ENCODE measurements at regions not wholly inside any gene's neighbourhood (a gene's known extent, or its start where the extent isn't known, plus 50 kb on each side); places are given as distances from the start of the nearest gene placed in this dataset.

DNA sequence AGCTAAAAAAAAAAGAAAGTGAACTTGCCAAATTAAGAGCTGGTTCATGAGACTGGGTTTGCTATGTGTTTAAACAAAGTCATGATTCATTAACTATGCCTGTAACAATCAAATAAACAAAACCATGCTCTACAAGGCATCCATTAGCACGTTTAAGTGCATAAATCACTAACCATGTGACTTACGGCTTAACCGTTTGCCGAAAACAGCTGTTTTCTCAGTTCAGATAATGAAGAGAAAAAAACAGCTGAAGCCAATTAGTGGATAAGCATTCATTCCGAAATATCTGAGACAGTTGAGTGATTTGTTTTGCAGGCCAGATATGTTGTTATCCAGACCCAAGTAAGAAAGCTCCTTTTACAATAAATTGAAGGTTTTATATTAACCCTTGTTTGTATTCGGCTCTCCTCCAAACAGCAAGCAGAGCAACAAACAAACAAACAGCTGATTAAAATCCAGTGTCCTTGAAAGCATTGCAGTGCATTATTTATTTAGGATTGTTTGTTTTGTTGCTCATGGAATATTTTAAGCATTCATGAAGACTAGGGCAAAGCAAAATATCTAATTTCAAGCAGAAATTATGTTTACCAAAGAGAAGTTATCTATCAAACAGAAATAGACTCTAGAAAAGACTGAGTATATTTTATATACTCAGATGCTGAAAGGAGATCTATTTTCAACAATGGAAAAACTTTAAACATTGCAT is 343.5 kb downstream of the RFPL4B start:
- TF ChIP-seq, protein P1, sequence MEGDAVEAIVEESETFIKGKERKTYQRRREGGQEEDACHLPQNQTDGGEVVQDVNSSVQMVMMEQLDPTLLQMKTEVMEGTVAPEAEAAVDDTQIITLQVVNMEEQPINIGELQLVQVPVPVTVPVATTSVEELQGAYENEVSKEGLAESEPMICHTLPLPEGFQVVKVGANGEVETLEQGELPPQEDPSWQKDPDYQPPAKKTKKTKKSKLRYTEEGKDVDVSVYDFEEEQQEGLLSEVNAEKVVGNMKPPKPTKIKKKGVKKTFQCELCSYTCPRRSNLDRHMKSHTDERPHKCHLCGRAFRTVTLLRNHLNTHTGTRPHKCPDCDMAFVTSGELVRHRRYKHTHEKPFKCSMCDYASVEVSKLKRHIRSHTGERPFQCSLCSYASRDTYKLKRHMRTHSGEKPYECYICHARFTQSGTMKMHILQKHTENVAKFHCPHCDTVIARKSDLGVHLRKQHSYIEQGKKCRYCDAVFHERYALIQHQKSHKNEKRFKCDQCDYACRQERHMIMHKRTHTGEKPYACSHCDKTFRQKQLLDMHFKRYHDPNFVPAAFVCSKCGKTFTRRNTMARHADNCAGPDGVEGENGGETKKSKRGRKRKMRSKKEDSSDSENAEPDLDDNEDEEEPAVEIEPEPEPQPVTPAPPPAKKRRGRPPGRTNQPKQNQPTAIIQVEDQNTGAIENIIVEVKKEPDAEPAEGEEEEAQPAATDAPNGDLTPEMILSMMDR (IDR thresholded peaks at IDR 0.05; ENCODE audit: control extremely low read depth, extremely low read depth, low read depth, missing control alignments) = no peak
- ChIA-PET POLR2A (no interaction called here), CTCF (interaction anchor here (1.4 to 1.7 kb wide), 2 partner anchors 9 to 26 kb away, joined by 3 to 5 read pairs; no protein-coding TSS in a partner anchor)
- DNase-seq (ENCODE audit: extremely low spot score) = no peak

DNA sequence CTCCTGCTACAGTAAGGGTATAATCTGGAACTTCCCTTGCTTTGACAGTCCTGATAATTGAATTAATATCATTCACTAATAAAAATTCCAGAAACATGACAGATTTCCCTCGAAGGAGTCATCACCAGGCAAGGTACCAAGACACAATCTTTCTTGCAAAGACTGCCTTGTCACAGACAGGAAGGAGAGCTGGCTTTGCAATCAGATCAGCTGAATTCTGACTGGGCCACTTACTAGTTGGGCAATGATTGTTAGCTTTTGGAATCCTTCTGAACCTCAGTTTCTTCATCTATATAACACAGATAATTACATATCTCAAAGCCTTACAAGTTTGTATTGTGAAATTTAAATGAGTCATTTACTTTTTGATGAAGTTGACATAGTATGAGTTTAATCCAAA is 344.2 kb downstream of the RFPL4B start:
- TF ChIP-seq, protein P1 (IDR thresholded peaks at IDR 0.05; ENCODE audit: control extremely low read depth, extremely low read depth, low read depth, missing control alignments) = no peak
- ChIA-PET POLR2A (no interaction called here), CTCF (interaction anchor here (1.4 to 1.7 kb wide), 2 partner anchors 10 to 25 kb away, joined by 3 to 5 read pairs; no protein-coding TSS in a partner anchor)
- no peak for DNase-seq (ENCODE audit: extremely low spot score)

DNA sequence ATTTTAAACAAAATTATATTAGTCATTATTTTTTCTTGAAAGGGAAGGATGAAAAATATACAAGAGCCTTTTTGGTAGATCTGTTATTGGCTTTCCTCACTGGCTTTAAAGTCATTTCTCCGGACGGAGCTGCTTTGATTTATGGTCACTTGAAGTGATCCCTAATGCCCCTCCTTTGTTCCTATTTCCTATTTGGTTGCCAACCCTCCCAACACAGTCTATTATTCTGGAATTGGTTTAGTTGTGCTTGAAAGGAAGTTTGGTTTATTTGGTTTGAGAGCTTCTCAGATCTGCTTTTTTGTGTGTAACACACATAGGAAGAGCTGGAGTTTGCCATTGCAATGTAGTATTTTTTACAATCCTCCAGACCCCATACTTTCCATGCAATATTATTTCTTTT is 347.9 kb downstream of the RFPL4B start:
- POLR2A ChIA-PET = no interaction called here
- CTCF ChIA-PET = interaction anchor here (1.2 kb wide), 1 partner anchor 20 kb away, joined by 3 read pairs; no protein-coding TSS in a partner anchor
- DNase-seq (ENCODE audit: extremely low spot score) = no peak
- TF ChIP-seq, protein P1 (IDR thresholded peaks at IDR 0.05; ENCODE audit: control extremely low read depth, extremely low read depth, low read depth, missing control alignments) = no peak

DNA sequence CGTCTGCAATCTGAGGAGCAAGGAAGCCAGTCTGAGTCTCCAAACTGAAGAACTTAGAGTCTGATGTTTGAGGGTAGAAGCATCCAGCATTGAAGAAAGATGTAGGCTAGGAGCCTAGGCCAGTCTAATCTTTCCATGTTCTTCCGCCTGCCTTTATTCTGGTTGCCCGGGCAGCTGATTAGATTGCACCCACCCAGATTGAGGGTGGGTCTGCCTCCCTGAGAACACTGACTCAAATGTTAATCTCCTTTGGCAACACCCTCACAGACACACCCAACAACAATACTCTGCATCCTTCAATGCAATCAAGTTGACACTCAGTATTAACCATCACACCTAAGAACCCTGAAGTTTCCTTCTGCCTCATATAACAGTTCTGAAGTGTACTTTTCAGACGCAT is 350.1 kb downstream of the RFPL4B start:
- ChIA-PET CTCF (interaction anchor here (1.9 kb wide), 1 partner anchor 17 kb away, joined by 5 read pairs; no protein-coding TSS in a partner anchor), POLR2A (no interaction called here)
- TF ChIP-seq, protein P1 (IDR thresholded peaks at IDR 0.05; ENCODE audit: control extremely low read depth, extremely low read depth, low read depth, missing control alignments) = no peak
- no peak for DNase-seq (ENCODE audit: extremely low spot score)

DNA sequence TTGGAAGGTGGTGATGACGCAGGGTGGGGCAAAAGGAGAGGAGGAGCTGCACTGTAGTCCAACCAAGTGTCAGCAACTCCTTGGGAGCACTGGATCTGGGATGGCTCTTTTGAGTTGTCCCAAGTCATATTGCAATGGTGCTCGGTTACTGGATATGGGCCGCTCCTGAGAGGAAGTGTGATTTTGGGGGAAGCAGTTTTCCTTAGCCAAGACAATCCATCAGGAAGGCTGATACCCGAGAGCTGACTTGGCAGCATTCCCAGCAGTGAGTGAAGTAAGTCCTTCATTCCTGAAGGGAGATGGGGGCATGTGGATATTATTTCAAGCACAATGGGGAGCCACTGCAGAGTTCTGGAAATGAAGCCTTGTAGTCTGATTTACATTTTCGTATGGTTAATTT is 354.1 kb downstream of the RFPL4B start:
- DNase-seq (ENCODE audit: extremely low spot score) = no peak
- ChIA-PET POLR2A (no interaction called here), CTCF (interaction anchor here (1.0 kb wide), 1 partner anchor 10 kb away, joined by 3 read pairs; no protein-coding TSS in a partner anchor)
- TF ChIP-seq, protein P1 (IDR thresholded peaks at IDR 0.05; ENCODE audit: control extremely low read depth, extremely low read depth, low read depth, missing control alignments) = no peak

DNA sequence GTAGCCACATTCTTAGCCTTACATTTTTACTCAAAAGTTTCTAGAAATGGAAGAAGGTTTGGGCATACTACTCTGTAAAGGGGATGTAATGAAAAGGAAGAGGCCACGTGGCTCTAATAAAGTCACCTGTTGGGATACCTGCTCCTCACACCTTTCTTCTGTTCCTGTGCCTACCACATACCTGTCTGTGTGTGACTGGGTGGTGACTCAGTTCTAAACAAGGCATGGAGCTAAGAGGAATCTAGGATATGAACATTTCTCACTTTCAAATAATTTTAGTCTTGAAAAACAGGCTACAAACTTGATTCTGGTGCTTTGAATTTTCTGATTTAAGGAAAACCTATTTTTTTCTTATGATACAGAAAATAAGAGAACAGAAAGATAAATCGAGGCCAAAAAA is 363.6 kb downstream of the RFPL4B start:
- DNase-seq (ENCODE audit: extremely low spot score) = no peak
- TF ChIP-seq, protein P1 (IDR thresholded peaks at IDR 0.05; ENCODE audit: control extremely low read depth, extremely low read depth, low read depth, missing control alignments) = no peak
- ChIA-PET POLR2A (no interaction called here), CTCF (interaction anchor here (1.3 kb wide), 1 partner anchor 10 kb away, joined by 3 read pairs; no protein-coding TSS in a partner anchor)

Measured in GM10248 (cell line).